ENCODE measurements at regions not wholly inside any gene's neighbourhood (a gene's known extent, or its start where the extent isn't known, plus 50 kb on each side); places are given as distances from the start of the nearest gene placed in this dataset.

- no peak for TF ChIP-seq POLR2A (IDR thresholded peaks at IDR 0.05)
- no peak for TF ChIP-seq CTCF (IDR thresholded peaks at IDR 0.05)
- no peak for TF ChIP-seq EP300 (IDR thresholded peaks at IDR 0.05)
Observed at GRCh38 chr3:135781026-135781815, 184.3 kb upstream of the PPP2R3A start.
